H1 (cell line): ENCODE measurements at regions not wholly inside any gene's neighbourhood (a gene's known extent, or its start where the extent isn't known, plus 50 kb on each side); places are given as distances from the start of the nearest gene placed in this dataset.
"Not testable (repeated sequence)": the region's sequence is repeated elsewhere in the genome, so short reads cannot be mapped to it uniquely, and the experiment has no call there.

ENCODE experiments used
- CTCF ChIP-seq, 3 experiments: IDR thresholded peaks; 1 replicate in 2 of 3; 2 replicates in 1 of 3; pipeline versions ENCODE4 v1.5.1 to v1.6.1; 2011; ENCODE audit warnings: low read length in 3 of 3, mild to moderate bottlenecking in 3 of 3, inconsistent platforms in 2 of 3, low read depth in 1 of 3, moderate library complexity in 1 of 3; ENCODE audit not compliant: insufficient read depth in 1 of 3; ENCODE audit errors: control extremely low read depth in 1 of 3
- GABPA ChIP-seq: IDR thresholded peaks from 2 replicates; pipeline ENCODE4 v1.6.1; 2011; ENCODE audit warnings: mild to moderate bottlenecking, low read length, moderate library complexity, borderline replicate concordance; ENCODE audit not compliant: insufficient read depth

GRCh38 chr16:22583195-22583594 is 72.5 kb downstream of the NPIPB5 start:
- not testable (repeated sequence) for TF ChIP-seq GABPA; CTCF (IDR thresholded peaks at IDR 0.05; ENCODE audit: control extremely low read depth in 1 of 3, insufficient read depth in 1 of 3, low read depth in 1 of 3, low read length in 3 of 3)
